IPS-11a (cell line): ENCODE measurements at regions not wholly inside any gene's neighbourhood (a gene's known extent, or its start where the extent isn't known, plus 50 kb on each side); places are given as distances from the start of the nearest gene placed in this dataset.

Experiments
- H3K4me3 ChIP-seq: one replicate; pipeline ENCODE4 v1.5.1; 2013; ENCODE audit warnings: low read depth, low read length, control low read depth

DNA sequence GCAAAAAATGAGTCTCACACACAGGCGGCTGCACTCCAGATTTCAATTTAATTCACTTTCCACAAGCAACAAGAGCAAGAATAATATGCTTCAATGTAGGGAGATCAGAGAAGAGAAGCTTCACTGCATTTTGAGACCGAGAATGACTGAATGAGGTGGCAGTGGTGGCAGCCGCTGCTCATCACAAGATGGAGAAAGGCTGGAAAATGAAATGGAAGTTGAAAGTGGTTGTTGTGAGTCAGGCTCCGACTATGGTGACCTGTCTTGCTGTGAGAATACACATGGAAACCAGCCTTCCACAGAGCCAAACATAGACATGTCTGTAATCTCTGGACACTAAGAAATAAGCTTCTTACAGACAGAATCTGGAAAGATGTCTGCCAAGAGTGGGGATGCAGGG, 499.6 kb upstream of the LRRN3 start:
- no peak overlapping the region for H3K4me3 ChIP-seq

GRCh38 chr7:110592557-110592956, 498.4 kb upstream of the LRRN3 start:
- H3K4me3 ChIP-seq, result no peak overlapping the region

- no peak overlapping the region for H3K4me3 ChIP-seq
Measured at GRCh38 chr7:110593355-110593754, 497.6 kb upstream of the LRRN3 start.

- no peak overlapping the region for H3K4me3 ChIP-seq
Measured at GRCh38 chr7:110595694-110596093, 495.2 kb upstream of the LRRN3 start.

DNA sequence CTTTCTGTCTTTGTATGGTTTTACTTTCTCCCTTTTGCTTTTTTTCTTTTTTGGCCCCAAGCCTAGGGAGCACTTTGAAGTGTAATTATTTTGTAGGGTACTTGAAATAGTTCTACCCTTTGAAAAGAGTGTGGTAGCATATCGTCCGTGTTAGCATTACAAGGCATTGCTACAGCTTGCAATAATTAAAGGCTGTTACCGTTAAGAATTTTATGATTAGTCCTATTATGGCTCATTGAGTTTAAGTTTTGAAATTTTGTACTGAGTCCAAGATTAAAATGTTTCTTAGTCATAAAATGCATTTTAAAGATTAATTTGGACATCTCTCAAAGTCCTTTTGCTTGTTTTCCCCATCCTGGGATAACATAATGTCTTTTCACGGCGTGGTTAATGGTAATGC, 490.0 kb upstream of the LRRN3 start:
- H3K4me3 ChIP-seq, result no peak overlapping the region

DNA sequence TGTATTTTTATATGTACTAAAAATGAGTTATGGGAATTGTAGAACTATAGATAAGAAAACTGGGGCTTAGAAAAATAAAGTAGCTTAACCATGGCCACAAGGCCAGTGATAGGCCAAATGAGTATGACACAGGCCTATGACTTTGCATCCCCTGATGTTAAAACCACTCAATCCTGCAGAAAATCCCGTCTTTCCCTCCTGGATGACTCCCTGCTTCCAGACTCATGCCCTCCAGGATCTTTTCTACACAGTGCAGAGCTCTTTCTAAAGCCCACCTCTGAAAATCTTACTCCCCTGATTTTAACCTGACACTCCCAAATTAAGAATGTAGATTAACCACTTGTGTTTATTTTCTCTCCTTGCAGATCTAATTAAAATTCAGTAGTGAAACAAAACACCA, 489.2 kb upstream of the LRRN3 start:
- no peak overlapping the region for H3K4me3 ChIP-seq

GRCh38 chr7:110604206-110604605, 486.7 kb upstream of the LRRN3 start:
- H3K4me3 ChIP-seq, result no peak overlapping the region

DNA sequence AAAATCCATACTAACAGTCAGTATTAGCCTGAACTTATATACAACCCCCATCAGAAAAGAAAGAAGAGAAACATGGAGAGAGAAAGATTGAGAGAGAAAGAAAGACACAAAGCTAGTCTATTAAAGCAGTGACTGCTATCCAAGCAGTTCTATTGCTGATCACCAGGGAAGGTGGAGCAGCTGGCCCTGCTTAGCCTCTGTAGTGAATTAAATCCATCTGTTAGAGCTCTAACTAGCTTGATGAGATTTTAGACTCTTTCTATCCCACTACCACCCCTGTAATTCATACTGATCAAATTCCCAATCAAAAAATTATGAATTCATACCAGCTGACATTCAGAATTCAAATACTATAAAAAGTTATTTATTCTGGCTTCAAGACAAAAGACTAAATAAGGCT, 486.0 kb upstream of the LRRN3 start:
- H3K4me3 ChIP-seq, result no peak overlapping the region

GRCh38 chr7:110607050-110607857, 483.7 kb upstream of the LRRN3 start:
- no peak overlapping the region for H3K4me3 ChIP-seq

DNA sequence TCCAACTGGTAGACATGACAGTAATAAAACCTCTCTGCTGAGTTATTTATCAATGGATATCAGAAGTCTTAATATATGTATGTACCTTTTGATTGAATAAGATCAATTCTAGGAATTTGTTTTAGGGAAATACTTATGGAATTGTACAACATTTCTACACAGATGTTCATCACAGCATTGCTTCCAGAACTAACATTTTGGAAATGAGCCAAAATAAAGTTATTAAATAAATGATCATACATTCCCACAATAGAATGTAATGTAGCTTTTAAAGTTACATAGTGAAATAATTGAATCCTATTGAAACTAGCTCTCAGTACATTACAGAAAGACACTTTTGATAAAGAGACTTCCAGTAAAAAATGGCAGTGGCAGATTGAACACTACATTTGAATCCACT, 481.6 kb upstream of the LRRN3 start:
- H3K4me3 ChIP-seq, result no peak overlapping the region

GRCh38 chr7:110612680-110613079, 478.2 kb upstream of the LRRN3 start:
- no peak overlapping the region for H3K4me3 ChIP-seq
